Spleen (tissue), 11 donors: ENCODE measurements at regions not wholly inside any gene's neighbourhood (a gene's known extent, or its start where the extent isn't known, plus 50 kb on each side); places are given as distances from the start of the nearest gene placed in this dataset.
"Not testable (repeated sequence)": the region's sequence is repeated elsewhere in the genome, so short reads cannot be mapped to it uniquely, and the experiment has no call there.

Experiments used
- DNase-seq: peaks from one replicate; pipeline ENCODE4 v3.0.0-alpha.2; 2020
- H3K27ac ChIP-seq, 8 donors: fragments of 200-600 bp; sonication (generic) in 7 of 8; 1 replicate in 4 of 8; 2 replicates in 4 of 8; pipeline versions ENCODE4 v1.5.0 to v1.8.0; 2016 to 2021; ENCODE audit warnings: inconsistent platforms in 4 of 8, mild to moderate bottlenecking in 4 of 8, moderate library complexity in 1 of 8
- H3K27me3 ChIP-seq, 7 donors: fragments of 200-600 bp; sonication (generic) in 6 of 7; replicated peaks in 1 of 7; 1 replicate in 4 of 7; 2 replicates in 3 of 7; pipeline versions ENCODE4 v1.5.0 to v1.8.0; 2016 to 2021; ENCODE audit warnings: inconsistent platforms in 3 of 7, mild to moderate bottlenecking in 1 of 7
- H3K36me3 ChIP-seq, 6 donors: fragments of 200-600 bp; sonication (generic) in 5 of 6; 1 replicate in 4 of 6; 2 replicates in 2 of 6; pipeline versions ENCODE4 v1.5.0 to v1.8.0; 2016 to 2021; ENCODE audit warnings: inconsistent platforms in 2 of 6
- H3K4me1 ChIP-seq, 6 donors: fragments of 200-600 bp; sonication (generic) in 5 of 6; 1 replicate in 3 of 6; 2 replicates in 3 of 6; pipeline versions ENCODE4 v1.5.0 to v1.8.0; 2016 to 2021; ENCODE audit warnings: inconsistent platforms in 3 of 6
- H3K4me3 ChIP-seq, 8 donors: fragments of 200-600 bp; sonication (generic) in 7 of 8; 1 replicate in 4 of 8; 2 replicates in 4 of 8; pipeline versions ENCODE4 v1.5.0 to v1.8.0; 2016 to 2021; ENCODE audit warnings: inconsistent platforms in 4 of 8, mild to moderate bottlenecking in 4 of 8, moderate library complexity in 2 of 8
- H3K9me3 ChIP-seq, 8 donors: fragments of 200-600 bp; sonication (generic) in 7 of 8; 1 replicate in 4 of 8; 2 replicates in 4 of 8; pipeline versions ENCODE4 v1.5.0 to v1.8.0; 2016 to 2021; ENCODE audit warnings: inconsistent platforms in 4 of 8
- CTCF ChIP-seq, 11 experiments: fragments of 200-600 bp in 7 of 11; fragments of 450-650 bp in 4 of 11; sonication (generic) in 4 of 11; IDR thresholded peaks in 8 of 11; conservative IDR thresholded peaks in 3 of 11; 1 replicate in 7 of 11; 2 replicates in 4 of 11; pipeline versions ENCODE4 v1.4.0 to v1.8.0; 2016 to 2021; ENCODE audit warnings: antibody characterized with exemption in 11 of 11, inconsistent platforms in 4 of 11, mild to moderate bottlenecking in 1 of 11
- POLR2A ChIP-seq, 3 donors: fragments of 450-650 bp; IDR thresholded peaks; one replicate each; pipeline ENCODE4 v1.5.1; 2017; ENCODE audit warnings: antibody characterized with exemption in 3 of 3, mild to moderate bottlenecking in 1 of 3
- POLR2AphosphoS5 ChIP-seq, 3 donors: sonication (generic); formaldehyde crosslinking; IDR thresholded peaks; one replicate each; pipeline ENCODE4 v1.5.1; 2017; ENCODE audit warnings: antibody characterized with exemption in 3 of 3
- WGBS, 5 donors: extraction: QIAGEN DNeasy Blood & Tissue Kit in 3 of 5; methylation state at CpG; one replicate each; pipeline versions ENCODE4 v1.1.5 to v1.1.7; 2013 to 2018; 5-methylcytosine and 5-hydroxymethylcytosine counted together
- intact Hi-C: fragments of 100-400 bp; cut with DNase I; formaldehyde crosslinking; loops from one replicate; pipeline ENCODE4 v1.15.0; 2023; ENCODE audit warnings: low total_unique reads
- donor health status: healthy with polysubstance abuse.
- donor health status: DM: no; HTN: no; CAD: no; lungs with moderate emphysema.
- donor health status: DM: no; HTN: no; CAD: no.
- donor health status: Bipolar disorder and iron deficiency.
- donor health status: healthy.
- donor health status: DM: no; HTN: no; CAD: no.
- donor health status: DM: yes; HTN: yes; CAD: no.

DNA sequence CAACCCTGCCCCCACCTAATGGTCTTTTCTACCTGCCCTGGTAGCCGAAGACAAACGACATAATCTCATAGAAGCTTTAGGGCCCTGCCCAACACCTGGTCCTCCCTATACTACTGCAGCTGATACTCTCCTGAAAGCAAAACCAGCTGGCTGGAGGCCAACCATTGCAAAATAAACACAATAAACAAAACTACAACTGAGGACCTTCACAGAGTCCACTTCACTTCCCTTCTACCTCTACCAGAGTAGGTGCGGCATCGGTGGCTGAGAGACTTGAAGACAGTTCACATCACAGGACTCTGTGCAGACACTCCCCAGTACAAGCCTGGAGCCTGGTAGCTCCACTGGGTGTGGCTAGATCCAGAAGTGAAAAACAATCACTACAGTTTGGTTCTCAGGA is 476.2 kb downstream of the MMUT start:
- DNase-seq = no peak
- WGBS, 5 donors = 85 to 97% (median 91%) methylated on average over 4 of the region's 4 CpGs
- H3K27me3 ChIP-seq = no peaks in the 10 kb centered on the region
- H3K36me3 ChIP-seq = no peaks in the 10 kb centered on the region
- no peak overlapping the region for H3K4me3 ChIP-seq
- no peak overlapping the region for H3K27ac ChIP-seq
- no peaks in the 10 kb centered on the region for H3K4me1 ChIP-seq
- intact Hi-C loops = no loop called here
- TF ChIP-seq POLR2AphosphoS5 (IDR thresholded peaks at IDR 0.05) = no peak
- peaks cover 0 to 75% (median 45%) of the 10 kb centered on the region in 8 donors for H3K9me3 ChIP-seq

GRCh38 chr6:48986105-48986504 is 476.9 kb downstream of the MMUT start:
- TF ChIP-seq CTCF (IDR thresholded peaks at IDR 0.05 in 8 of 11, conservative IDR thresholded peaks at IDR 0.05 in 3 of 11) (no peak), POLR2A (IDR thresholded peaks at IDR 0.05) (no peak), POLR2AphosphoS5 (IDR thresholded peaks at IDR 0.05) (no peak)
- Histone ChIP-seq H3K27ac (no peak overlapping the region), H3K36me3 (no peaks in the 10 kb centered on the region), H3K4me3 (no peak overlapping the region), H3K9me3 (peaks cover 0 to 75% (median 45%) of the 10 kb centered on the region in 8 donors), H3K4me1 (no peaks in the 10 kb centered on the region), H3K27me3 (no peaks in the 10 kb centered on the region)
- 86 to 93% (median 91%) methylated on average over 2 of the region's 2 CpGs for WGBS, 5 donors
- intact Hi-C loops = no loop called here
- no peak for DNase-seq

DNA sequence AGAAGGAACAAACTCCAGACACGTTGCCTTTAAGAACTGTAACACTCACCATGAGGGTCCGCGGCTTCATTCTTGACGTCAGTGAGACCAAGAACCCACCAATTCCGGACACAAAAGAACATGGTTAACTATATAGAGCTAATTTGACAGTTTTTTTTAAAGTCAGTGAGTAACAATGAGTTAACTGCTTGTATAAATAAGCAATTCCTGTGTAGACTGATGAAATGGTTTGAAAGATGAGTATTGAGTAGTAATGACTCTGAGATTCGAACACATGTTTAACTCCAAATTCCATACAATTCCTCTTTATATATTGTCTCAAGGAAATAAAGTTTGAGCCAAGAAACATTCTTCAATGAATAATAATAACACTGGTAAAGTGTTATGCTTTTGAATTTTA is 478.0 kb downstream of the MMUT start:
- TF ChIP-seq POLR2A (IDR thresholded peaks at IDR 0.05) = no peak
- no peak for TF ChIP-seq CTCF (IDR thresholded peaks at IDR 0.05 in 8 of 11, conservative IDR thresholded peaks at IDR 0.05 in 3 of 11)
- no peak for TF ChIP-seq POLR2AphosphoS5 (IDR thresholded peaks at IDR 0.05)
- 76 to 91% (median 83%) methylated on average over 6 of the region's 6 CpGs for WGBS, 5 donors
- Histone ChIP-seq H3K9me3 (peaks cover 0 to 65% (median 38%) of the 10 kb centered on the region in 8 donors), H3K4me1 (no peaks in the 10 kb centered on the region), H3K36me3 (no peaks in the 10 kb centered on the region), H3K27me3 (no peaks in the 10 kb centered on the region), H3K27ac (no peak overlapping the region), H3K4me3 (no peak overlapping the region)
- DNase-seq = no peak
- intact Hi-C loops = no loop called here

DNA sequence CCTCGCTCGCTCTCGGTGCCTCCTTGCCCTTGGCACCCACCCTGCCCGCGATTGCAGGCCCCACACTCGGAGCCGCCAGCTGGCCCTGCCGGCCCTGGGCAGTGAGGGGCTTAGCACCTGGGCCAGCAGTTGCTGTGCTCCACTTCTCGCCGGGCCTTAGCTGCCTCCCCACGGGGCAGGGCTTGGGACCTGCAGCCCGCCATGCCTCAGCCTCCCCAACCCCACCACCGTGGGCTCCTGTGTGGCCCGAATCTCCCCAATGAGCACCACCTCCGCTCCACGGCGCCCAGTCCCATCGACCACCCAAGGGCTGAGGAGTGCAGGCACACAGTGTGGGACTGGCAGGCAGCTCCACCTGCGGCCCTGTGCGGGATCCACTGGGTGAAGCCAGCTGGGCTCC is 479.1 kb downstream of the MMUT start:
- intact Hi-C loops, H3K36me3 ChIP-seq, H3K4me1 ChIP-seq, H3K4me3 ChIP-seq, H3K27ac ChIP-seq, DNase-seq, H3K27me3 ChIP-seq: not testable (repeated sequence)
- peaks cover 0 to 57% (median 29%) of the 10 kb centered on the region in 8 donors for H3K9me3 ChIP-seq
- WGBS, 5 donors = 92 to 98% (median 94%) methylated on average over 7 to 20 of the region's 20 CpGs

GRCh38 chr6:48983377-48983776 is 479.7 kb downstream of the MMUT start:
- no peaks in the 10 kb centered on the region for H3K36me3 ChIP-seq
- DNase-seq = no peak
- WGBS, 5 donors = 90 to 99% (median 92%) methylated on average over 12 to 17 of the region's 17 CpGs
- no peak for TF ChIP-seq POLR2A (IDR thresholded peaks at IDR 0.05)
- no peaks in the 10 kb centered on the region for H3K4me1 ChIP-seq
- H3K4me3 ChIP-seq = no peak overlapping the region
- no peaks in the 10 kb centered on the region for H3K27me3 ChIP-seq
- no peak overlapping the region for H3K27ac ChIP-seq
- intact Hi-C loops = no loop called here
- peaks cover 0 to 55% (median 26%) of the 10 kb centered on the region in 8 donors for H3K9me3 ChIP-seq

GRCh38 chr6:48979806-48980205 is 483.2 kb downstream of the MMUT start:
- DNase-seq = no peak
- no peaks in the 10 kb centered on the region for H3K4me1 ChIP-seq
- intact Hi-C loops = no loop called here
- H3K4me3 ChIP-seq = no peak overlapping the region
- peaks cover 0 to 32% (median 15%) of the 10 kb centered on the region in 8 donors for H3K9me3 ChIP-seq
- TF ChIP-seq POLR2A (IDR thresholded peaks at IDR 0.05) (no peak), CTCF (IDR thresholded peaks at IDR 0.05 in 8 of 11, conservative IDR thresholded peaks at IDR 0.05 in 3 of 11) (no peak), POLR2AphosphoS5 (IDR thresholded peaks at IDR 0.05) (no peak)
- H3K27ac ChIP-seq = no peak overlapping the region
- H3K36me3 ChIP-seq = no peaks in the 10 kb centered on the region
- H3K27me3 ChIP-seq = no peaks in the 10 kb centered on the region
- 79 to 90% (median 83%) methylated on average over 2 of the region's 2 CpGs for WGBS, 5 donors
